GM18505 (cell line): ENCODE measurements at regions not wholly inside any gene's neighbourhood (a gene's known extent, or its start where the extent isn't known, plus 50 kb on each side); places are given as distances from the start of the nearest gene placed in this dataset.

ENCODE experiments used
- ATAC-seq: cut with Tn5 transposase; IDR thresholded peaks from one replicate; pipeline ENCODE4 v1.9.1; 2021; ENCODE audit not compliant: unreplicated experiment
- POLR2A ChIP-seq: IDR thresholded peaks from 4 replicates; pipeline ENCODE4 v1.6.1; 2011; ENCODE audit warnings: borderline replicate concordance; ENCODE audit not compliant: insufficient read depth, insufficient read length; ENCODE audit errors: extremely low read depth

DNA sequence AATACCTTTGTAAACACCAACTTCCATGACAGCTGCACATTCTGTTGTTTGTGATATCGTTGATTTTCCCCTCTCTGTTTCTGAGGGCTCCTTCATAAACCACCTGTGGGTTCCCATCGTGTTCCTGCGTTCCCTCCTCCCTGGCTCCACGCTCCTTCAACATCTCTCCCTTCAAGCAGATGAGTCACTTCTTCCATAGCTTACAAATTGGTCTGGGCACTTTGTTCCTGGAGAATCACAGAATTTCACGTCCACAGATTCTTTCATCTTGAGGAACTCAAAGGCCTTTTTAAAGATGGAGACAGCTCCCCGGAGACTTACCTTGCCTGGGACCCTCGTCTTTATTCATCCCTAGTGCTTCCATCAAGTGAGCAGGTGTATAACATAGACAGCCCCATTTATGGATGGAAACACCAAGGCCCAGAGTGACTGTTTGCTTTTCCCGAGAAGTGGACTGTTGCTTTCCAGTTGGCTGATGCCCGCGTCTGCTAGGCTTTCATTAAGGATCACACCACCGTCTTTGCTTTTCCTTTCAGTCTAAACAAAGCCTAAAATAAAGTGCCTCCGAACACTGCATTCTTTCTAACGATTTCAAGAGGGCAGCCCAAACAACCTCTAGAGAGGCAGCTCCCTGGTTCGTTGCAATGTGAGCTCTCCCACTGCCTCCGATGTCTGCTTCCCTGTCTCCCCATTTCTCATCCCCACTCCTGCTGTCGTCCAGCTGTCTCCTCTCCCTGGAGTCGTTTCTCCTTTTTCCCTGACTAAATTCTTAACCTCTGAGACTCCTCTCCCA, 146.3 kb upstream of the STX18 start:
- no peak for TF ChIP-seq POLR2A
- no peak for ATAC-seq

DNA sequence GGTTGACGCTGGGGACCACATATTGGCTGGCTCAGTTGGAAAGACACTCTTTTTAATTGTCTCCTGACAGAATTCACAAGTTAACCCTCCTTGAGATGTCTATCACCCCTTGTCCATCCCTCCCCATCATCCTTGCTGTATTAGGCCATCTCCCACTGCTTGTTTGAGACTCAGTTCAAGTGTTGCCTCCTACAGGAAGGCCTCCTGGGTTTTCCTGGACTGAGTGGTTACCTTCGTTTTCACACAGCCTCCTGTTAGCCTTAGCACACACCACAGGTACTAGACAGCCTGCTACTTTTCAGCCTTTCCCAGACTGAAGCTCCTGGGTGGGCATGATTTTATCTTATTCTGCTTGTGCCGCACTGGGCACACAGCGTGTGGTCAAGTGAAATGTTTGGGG, 145.3 kb upstream of the STX18 start:
- no peak for TF ChIP-seq POLR2A
- ATAC-seq = no peak

- ATAC-seq = no peak
- no peak for TF ChIP-seq POLR2A
Measured at GRCh38 chr4:4685810-4686795, 144.3 kb upstream of the STX18 start.

- TF ChIP-seq POLR2A = no peak
- ATAC-seq = no peak
Measured at GRCh38 chr4:4681653-4682052, 139.8 kb upstream of the STX18 start.

GRCh38 chr4:4680758-4681157, 138.9 kb upstream of the STX18 start:
- no peak for TF ChIP-seq POLR2A
- no peak for ATAC-seq

GRCh38 chr4:4680243-4680642, 138.4 kb upstream of the STX18 start:
- no peak for ATAC-seq
- TF ChIP-seq POLR2A = no peak

DNA sequence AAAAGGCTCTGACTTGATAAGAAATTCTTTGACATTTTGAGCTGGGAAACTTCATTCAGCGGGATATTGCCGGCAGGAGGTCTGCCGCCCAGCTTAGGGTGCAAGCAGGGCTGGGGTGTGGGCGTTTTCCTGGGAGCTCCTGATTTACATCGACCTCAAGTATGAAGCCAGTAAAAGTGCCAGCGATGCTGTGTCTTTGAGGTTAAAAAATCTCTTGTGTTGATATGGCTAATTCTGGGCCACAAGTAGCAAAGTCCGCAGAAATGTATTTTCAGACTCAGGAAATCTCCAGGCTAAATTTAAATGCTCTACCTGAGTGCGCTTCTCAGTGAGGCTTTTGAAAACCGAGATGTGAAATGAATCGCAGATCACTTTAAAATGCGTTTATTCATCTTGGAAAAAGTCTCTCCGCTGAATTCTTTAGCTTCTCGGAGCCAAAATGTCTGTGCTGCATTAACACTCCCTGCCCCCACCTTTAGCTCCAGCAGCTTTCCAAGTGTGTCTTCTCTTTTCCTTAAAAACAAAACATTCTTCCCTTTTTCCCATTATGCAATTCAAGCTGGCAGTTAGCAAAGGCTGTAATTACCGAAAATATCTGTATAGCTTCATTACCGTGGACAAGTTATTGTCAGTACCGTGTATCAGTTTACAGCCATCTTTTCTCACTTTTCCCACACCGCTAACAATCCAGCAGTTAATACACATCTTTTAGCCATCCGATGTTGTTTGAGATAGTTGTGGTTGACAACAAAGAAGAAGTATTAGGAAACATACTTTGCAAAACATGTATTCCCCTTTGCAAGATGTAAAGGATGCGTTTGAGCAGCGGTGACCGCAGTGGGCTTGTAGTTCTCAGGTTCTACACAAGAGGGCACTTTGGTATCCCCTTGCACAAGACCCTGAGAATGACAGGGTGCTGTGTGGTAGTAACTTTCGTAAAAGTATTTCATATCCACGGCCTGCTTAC, 136.0 kb upstream of the STX18 start:
- no peak for ATAC-seq
- no peak for TF ChIP-seq POLR2A

- no peak for TF ChIP-seq POLR2A
- ATAC-seq = no peak
Measured at GRCh38 chr4:4675641-4676040, 133.8 kb upstream of the STX18 start.

GRCh38 chr4:4675051-4675581, 133.3 kb upstream of the STX18 start:
- no peak for TF ChIP-seq POLR2A
- no peak for ATAC-seq

DNA sequence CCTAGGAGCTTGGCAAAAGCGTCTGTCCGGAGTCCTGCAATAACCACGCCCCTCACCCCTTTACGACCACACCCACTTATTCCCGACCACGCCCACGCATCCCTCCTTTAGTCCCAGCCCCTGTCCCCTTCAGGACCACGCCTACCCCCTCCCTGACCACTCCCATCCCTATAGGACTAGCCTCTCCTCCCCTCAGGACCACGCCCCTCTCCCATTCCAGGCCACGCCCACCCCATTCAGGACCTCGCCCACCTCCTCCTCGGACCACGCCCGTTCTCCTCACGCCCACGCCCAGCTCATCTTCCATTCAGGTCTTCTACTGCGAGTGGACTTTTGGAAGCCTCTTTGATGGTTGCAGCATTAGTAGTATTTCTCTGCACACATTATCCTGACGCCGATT, 131.2 kb upstream of the STX18 start:
- TF ChIP-seq POLR2A = no peak
- ATAC-seq = no peak

DNA sequence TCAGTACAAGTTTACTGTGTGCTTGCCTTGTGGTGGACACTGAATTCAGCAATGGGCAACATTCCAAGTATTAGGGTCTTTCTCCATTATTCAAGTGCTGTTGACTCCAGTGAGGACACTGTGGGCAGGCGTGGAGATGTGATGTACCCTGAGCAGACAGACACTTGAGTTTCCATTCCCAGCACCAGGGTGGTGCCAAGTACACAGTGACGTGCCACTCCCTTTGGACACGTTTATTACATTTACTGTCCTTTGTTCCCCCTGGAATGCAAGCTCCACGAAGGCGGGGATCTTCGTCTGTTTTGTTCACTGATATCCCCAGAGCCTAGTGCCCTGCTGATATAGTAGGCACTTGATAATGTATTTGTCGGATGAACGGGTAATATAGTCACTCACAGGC, 130.6 kb upstream of the STX18 start:
- ATAC-seq = no peak
- TF ChIP-seq POLR2A = no peak

DNA sequence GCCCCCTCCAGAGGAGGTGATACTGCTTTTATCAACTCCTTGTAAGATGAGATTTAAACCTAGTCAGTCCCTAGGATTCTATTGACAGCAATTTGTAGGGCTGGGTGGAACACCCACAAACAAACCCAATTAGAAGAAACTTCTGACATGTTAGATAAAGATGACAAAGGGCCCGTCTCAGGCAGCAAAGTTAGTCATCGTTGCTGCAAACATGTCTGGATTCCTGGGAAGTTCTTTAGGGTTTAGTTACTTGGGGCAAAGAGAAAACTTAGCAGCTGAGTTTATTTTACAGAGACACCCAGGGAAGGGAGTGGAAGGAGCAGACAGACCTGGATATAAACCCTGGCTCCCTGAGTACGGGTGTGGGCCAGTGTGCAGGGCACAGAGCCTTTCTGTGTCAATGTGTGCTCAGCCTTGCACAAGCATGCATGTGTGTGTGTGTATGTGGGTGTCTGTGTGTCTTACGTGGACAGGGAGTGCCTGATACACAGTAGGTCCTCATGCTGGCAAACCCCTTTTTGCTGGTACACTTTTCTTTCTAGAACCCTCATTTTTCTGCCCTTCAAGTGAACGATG, 130.0 kb upstream of the STX18 start:
- ATAC-seq = no peak
- TF ChIP-seq POLR2A = no peak
